Body of pancreas (tissue), 4 donors: ENCODE measurements at regions not wholly inside any gene's neighbourhood (a gene's known extent, or its start where the extent isn't known, plus 50 kb on each side); places are given as distances from the start of the nearest gene placed in this dataset.

Experiments used
- CTCF ChIP-seq, 7 experiments: fragments of 450-650 bp in 4 of 7; fragments of 200-600 bp in 3 of 7; sonication (generic) in 3 of 7; IDR thresholded peaks; one replicate each; pipeline ENCODE4 v1.5.1; 2016 to 2019; ENCODE audit warnings: antibody characterized with exemption in 7 of 7
- POLR2A ChIP-seq, 3 donors: fragments of 450-650 bp; IDR thresholded peaks; one replicate each; pipeline ENCODE4 v1.6.1; 2016; ENCODE audit warnings: antibody characterized with exemption in 3 of 3, mild to moderate bottlenecking in 2 of 3

DNA sequence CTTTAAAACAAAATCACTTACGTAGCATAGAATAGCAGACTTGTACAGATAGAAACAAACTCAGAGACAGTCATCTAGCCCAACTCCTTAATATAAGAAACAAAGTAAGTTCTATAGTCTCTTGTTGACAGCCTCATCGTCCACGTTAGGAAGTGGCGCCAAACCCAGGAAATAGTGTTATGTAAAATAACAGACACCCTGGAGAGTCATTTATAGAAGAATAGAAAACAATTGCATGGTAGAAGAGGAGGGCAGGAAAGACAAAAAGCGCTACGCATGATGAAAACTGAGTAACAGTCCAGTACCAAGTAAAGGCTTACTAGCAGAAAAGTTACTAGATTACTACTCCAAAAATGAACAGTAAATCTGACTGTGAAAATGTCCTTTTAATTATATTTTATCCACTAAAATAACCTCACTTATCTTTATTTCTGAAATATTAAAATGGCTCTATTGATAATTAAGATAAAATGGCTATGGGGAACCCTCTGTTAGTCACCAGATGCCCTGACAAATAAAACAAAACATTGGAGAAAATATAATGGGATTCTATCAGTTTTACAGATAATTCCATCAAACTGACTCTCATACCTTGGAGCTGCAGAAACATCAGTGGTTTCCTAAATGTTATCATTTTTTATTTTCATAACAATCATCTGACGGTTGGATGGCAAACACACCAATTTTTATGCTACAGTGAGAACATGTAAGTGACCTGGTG is 434.0 kb upstream of the C9orf72 start:
- TF ChIP-seq CTCF (IDR thresholded peaks at IDR 0.05) (no peak), POLR2A (IDR thresholded peaks at IDR 0.05) (no peak)
